AG09309 (cell line): ENCODE measurements at regions not wholly inside any gene's neighbourhood (a gene's known extent, or its start where the extent isn't known, plus 50 kb on each side); places are given as distances from the start of the nearest gene placed in this dataset.

Experiments
- DNase-seq: peaks from one replicate; pipeline ENCODE4 v3.0.0-alpha.2; 2010; ENCODE audit warnings: low read depth
- H3K4me3 ChIP-seq: 2 replicates; pipeline ENCODE4 v1.5.1; 2011; ENCODE audit warnings: mild to moderate bottlenecking, low read depth, low read length, moderate library complexity; ENCODE audit not compliant: control insufficient read depth
- TF ChIP-seq, protein P1 (sequence below): IDR thresholded peaks from 2 replicates; pipeline ENCODE4 v1.5.1; 2011; ENCODE audit warnings: mild to moderate bottlenecking, low read depth, low read length, inconsistent platforms; ENCODE audit not compliant: insufficient read depth, control insufficient read depth; ENCODE audit errors: missing control alignments

DNA sequence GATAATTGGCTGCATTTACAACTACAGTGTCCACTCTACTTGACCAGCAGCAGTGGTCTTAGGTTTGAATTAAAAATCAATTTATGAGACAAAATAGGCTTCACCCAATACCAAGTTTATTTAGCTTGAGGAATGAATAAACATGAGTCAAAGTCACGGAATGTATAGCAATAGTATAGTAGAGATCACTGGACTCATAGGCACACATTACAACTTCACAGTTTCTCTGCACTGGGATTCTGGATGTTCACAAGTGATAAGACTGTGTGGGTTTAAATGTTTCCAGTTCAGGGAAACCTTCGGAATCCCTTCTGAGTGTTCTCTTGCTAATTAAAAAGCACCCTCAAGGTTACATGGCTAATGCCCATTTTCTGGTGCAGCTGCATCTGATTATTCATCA lies 1064.9 kb downstream of the SLITRK5 start:
- no peak for DNase-seq
- H3K4me3 ChIP-seq, result no peak overlapping the region
- TF ChIP-seq, protein P1, sequence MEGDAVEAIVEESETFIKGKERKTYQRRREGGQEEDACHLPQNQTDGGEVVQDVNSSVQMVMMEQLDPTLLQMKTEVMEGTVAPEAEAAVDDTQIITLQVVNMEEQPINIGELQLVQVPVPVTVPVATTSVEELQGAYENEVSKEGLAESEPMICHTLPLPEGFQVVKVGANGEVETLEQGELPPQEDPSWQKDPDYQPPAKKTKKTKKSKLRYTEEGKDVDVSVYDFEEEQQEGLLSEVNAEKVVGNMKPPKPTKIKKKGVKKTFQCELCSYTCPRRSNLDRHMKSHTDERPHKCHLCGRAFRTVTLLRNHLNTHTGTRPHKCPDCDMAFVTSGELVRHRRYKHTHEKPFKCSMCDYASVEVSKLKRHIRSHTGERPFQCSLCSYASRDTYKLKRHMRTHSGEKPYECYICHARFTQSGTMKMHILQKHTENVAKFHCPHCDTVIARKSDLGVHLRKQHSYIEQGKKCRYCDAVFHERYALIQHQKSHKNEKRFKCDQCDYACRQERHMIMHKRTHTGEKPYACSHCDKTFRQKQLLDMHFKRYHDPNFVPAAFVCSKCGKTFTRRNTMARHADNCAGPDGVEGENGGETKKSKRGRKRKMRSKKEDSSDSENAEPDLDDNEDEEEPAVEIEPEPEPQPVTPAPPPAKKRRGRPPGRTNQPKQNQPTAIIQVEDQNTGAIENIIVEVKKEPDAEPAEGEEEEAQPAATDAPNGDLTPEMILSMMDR, result no peak

GRCh38 chr13:88739195-88739594 lies 1068.0 kb downstream of the SLITRK5 start:
- TF ChIP-seq, protein P1, result no peak
- no peak overlapping the region for H3K4me3 ChIP-seq
- no peak for DNase-seq

GRCh38 chr13:88744289-88744688 lies 1073.1 kb downstream of the SLITRK5 start:
- TF ChIP-seq, protein P1, result no peak
- no peak for DNase-seq

GRCh38 chr13:88745011-88745410 lies 1073.8 kb downstream of the SLITRK5 start:
- DNase-seq, result no peak
- no peak overlapping the region for H3K4me3 ChIP-seq
- TF ChIP-seq, protein P1, result no peak

More at GRCh38 chr13:88744289-88744688, 1073.1 kb downstream of the SLITRK5 start:
- H3K4me3 ChIP-seq, result no peak overlapping the region

DNA sequence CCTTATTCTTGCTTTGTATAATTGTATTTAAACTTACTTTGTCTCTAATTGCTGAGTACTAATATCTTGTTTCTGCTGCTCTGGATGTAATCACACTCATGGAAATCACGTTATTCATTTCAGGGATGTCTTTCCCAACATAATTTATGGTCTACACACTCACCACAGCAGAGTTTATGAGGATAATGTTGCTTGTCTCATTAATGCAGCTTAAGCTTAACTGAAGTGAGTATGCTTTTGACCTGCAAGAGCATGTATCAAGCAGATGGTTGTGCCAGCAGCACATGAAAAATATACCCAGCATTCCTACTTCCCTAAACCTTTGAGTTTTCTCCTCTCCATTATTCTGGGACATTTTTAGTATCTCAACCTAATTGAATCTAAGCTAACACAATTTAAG lies 1080.9 kb downstream of the SLITRK5 start:
- no peak overlapping the region for H3K4me3 ChIP-seq
- TF ChIP-seq, protein P1, result no peak
- DNase-seq, result no peak

GRCh38 chr13:88754141-88754540 lies 1083.0 kb downstream of the SLITRK5 start:
- DNase-seq, result no peak
- TF ChIP-seq, protein P1, result no peak
- H3K4me3 ChIP-seq, result no peak overlapping the region

DNA sequence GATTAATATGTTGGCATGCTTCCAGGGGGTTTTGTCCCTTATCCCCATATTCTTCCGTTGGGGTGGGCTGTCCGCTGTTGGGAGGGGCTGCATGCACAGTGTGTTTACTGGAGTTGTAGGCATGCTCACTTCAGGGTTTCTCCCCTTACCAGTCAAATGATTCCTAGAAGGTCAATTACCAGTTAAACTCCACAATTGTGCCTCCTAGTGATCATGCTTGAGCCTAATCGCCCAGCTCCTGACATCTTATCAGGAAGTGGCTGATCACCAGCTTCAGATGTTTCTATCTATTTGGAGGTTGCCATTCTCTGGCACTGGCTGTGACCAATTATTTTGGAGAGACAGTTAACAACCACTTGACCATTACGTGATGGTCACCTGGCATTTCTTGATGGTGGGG lies 1090.0 kb downstream of the SLITRK5 start:
- no peak for DNase-seq
- TF ChIP-seq, protein P1, result no peak
- H3K4me3 ChIP-seq, result no peak overlapping the region
